Thymus (tissue), 11 donors: ENCODE measurements at regions not wholly inside any gene's neighbourhood (a gene's known extent, or its start where the extent isn't known, plus 50 kb on each side); places are given as distances from the start of the nearest gene placed in this dataset.

Experiments used
- DNase-seq, 9 donors: peaks; one replicate each; pipeline ENCODE4 v3.0.0-alpha.2; 2013; ENCODE audit warnings: low spot score in 9 of 9, low read depth in 6 of 9, missing footprints in 1 of 9
- H3K27ac ChIP-seq, 2 donors: one replicate each; pipeline ENCODE4 v1.5.1; 2013; ENCODE audit warnings: control low read depth in 1 of 2, low read depth in 1 of 2, low read length in 1 of 2, mild to moderate bottlenecking in 1 of 2, moderate library complexity in 1 of 2
- H3K27me3 ChIP-seq, 2 donors: one replicate each; pipeline ENCODE4 v1.5.1; 2013; ENCODE audit warnings: low read length in 1 of 2; ENCODE audit not compliant: control insufficient read depth in 2 of 2, insufficient read depth in 1 of 2
- H3K36me3 ChIP-seq, 2 donors: one replicate each; pipeline ENCODE4 v1.5.1; 2013; ENCODE audit warnings: low read length in 1 of 2, mild to moderate bottlenecking in 1 of 2, moderate library complexity in 1 of 2; ENCODE audit not compliant: control insufficient read depth in 2 of 2, insufficient read depth in 2 of 2
- H3K4me1 ChIP-seq, 2 donors: one replicate each; pipeline ENCODE4 v1.5.1; 2013; ENCODE audit warnings: low read length in 2 of 2; ENCODE audit not compliant: control insufficient read depth in 2 of 2, insufficient read depth in 2 of 2
- H3K4me3 ChIP-seq, 2 donors: one replicate each; pipeline ENCODE4 v1.5.1; 2013; ENCODE audit warnings: low read length in 2 of 2, control low read depth in 1 of 2, mild to moderate bottlenecking in 1 of 2
- H3K9me3 ChIP-seq, 2 donors: one replicate each; pipeline ENCODE4 v1.5.1; 2013; ENCODE audit warnings: low read length in 1 of 2, mild to moderate bottlenecking in 1 of 2; ENCODE audit not compliant: control insufficient read depth in 2 of 2, insufficient read depth in 1 of 2
- WGBS: extraction: QIAGEN DNeasy Blood & Tissue Kit; methylation state at CpG from one replicate; pipeline ENCODE4 v1.1.7; 2013; 5-methylcytosine and 5-hydroxymethylcytosine counted together
- donor health status: healthy.

GRCh38 chr2:16495509-16496208, 170.0 kb downstream of the CYRIA start:
- 95% methylated on average over 3 of the region's 3 CpGs for WGBS
- Histone ChIP-seq H3K9me3 (no peaks in the 10 kb centered on the region), H3K4me1 (no peaks in the 10 kb centered on the region), H3K36me3 (no peaks in the 10 kb centered on the region), H3K27ac (no peak overlapping the region), H3K4me3 (no peak overlapping the region), H3K27me3 (no peaks in the 10 kb centered on the region)
- DNase-seq = no peak

GRCh38 chr2:16494836-16495508, 170.7 kb downstream of the CYRIA start:
- no peak for DNase-seq
- 33% methylated on average over 5 of the region's 5 CpGs for WGBS

DNA sequence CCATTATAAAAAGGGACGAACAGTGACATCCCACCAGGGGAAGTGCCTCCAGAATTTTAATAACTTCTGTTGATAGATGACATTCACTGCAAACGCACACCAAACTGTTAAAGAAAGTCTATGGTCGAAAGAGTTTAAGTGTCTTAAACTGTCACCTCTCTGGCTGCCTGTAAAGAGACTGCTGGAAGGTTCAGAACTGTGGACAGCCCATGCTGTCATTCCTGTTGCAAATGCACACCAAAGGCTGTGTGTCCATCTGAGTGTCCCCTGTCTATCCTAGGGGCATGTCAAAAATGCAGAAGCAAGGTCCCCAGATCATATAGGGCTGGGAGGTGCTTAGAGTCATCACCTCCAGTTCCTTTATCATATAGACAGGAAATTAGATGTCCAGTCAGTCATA, 171.8 kb downstream of the CYRIA start:
- DNase-seq = no peak
- Histone ChIP-seq H3K4me3 (no peak overlapping the region), H3K27ac (no peak overlapping the region), H3K36me3 (no peaks in the 10 kb centered on the region), H3K9me3 (no peaks in the 10 kb centered on the region), H3K27me3 (no peaks in the 10 kb centered on the region), H3K4me1 (no peaks in the 10 kb centered on the region)
- WGBS = 85% methylated on average over 3 of the region's 3 CpGs

More at GRCh38 chr2:16494836-16495508, 170.7 kb downstream of the CYRIA start:
- H3K36me3 ChIP-seq = no peaks in the 10 kb centered on the region
- H3K27me3 ChIP-seq = no peaks in the 10 kb centered on the region
- no peak overlapping the region for H3K4me3 ChIP-seq
- H3K4me1 ChIP-seq = no peaks in the 10 kb centered on the region
- H3K9me3 ChIP-seq = no peaks in the 10 kb centered on the region
- no peak overlapping the region for H3K27ac ChIP-seq

- 60% methylated on average over 4 of the region's 4 CpGs for WGBS
- no peaks in the 10 kb centered on the region for H3K4me1 ChIP-seq
- H3K36me3 ChIP-seq = no peaks in the 10 kb centered on the region
- no peak overlapping the region for H3K27ac ChIP-seq
- no peak for DNase-seq
- no peaks in the 10 kb centered on the region for H3K27me3 ChIP-seq
- H3K9me3 ChIP-seq = no peaks in the 10 kb centered on the region
- H3K4me3 ChIP-seq = no peak overlapping the region
These were observed 177.9 kb downstream of the CYRIA start for GRCh38 chr2:16487686-16488085.

- H3K27ac ChIP-seq = no peak overlapping the region
- no peak for DNase-seq
- H3K27me3 ChIP-seq = no peaks in the 10 kb centered on the region
- 97% methylated on average over 2 of the region's 2 CpGs for WGBS
- H3K36me3 ChIP-seq = no peaks in the 10 kb centered on the region
- H3K4me1 ChIP-seq = no peaks in the 10 kb centered on the region
- no peak overlapping the region for H3K4me3 ChIP-seq
- no peaks in the 10 kb centered on the region for H3K9me3 ChIP-seq
These were observed 180.4 kb downstream of the CYRIA start for GRCh38 chr2:16485251-16485650.

DNA sequence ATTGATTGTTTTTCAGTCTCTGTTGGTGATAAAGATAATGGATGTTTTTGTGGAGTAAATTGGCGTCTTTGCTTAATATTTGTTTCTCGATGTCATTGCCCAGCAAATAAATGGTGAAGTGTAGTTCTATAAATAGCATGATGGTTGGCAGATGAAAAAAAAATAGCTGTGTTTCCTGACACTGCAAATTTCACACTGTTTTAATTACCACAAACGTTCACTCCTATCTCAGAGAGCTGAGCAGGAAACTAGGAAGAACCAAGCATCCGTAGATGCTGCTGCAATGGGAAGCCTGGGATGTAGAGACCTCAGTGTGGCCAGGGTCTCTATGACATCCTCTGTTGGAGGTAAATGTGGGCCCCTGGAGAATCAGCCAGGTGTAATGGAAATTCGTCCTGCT, 183.2 kb downstream of the CYRIA start:
- Histone ChIP-seq H3K4me1 (no peaks in the 10 kb centered on the region), H3K9me3 (no peaks in the 10 kb centered on the region), H3K4me3 (no peak overlapping the region), H3K27ac (no peak overlapping the region), H3K27me3 (no peaks in the 10 kb centered on the region), H3K36me3 (no peaks in the 10 kb centered on the region)
- WGBS = 13% methylated on average over 5 of the region's 5 CpGs
- no peak for DNase-seq

DNA sequence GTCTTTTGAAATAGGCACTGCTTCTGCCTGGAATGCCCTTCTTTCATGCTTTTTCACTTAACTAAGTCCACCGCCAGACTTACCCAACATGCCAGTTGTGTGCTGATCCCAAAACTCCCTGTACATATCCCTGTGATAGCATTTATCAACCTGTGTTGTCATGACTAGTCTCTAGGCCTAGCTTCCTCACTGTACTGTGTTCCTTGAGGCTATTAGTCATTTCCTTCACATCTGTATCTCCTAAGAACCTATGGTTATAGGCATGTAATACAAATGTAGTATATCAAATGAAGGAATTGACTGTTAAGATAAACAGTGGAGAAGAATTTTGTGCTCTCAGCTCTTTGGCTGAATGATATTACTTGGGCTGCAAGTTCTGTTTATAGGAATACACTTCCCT, 184.3 kb downstream of the CYRIA start:
- DNase-seq = no peak
- Histone ChIP-seq H3K4me1 (no peaks in the 10 kb centered on the region), H3K27ac (no peak overlapping the region), H3K27me3 (no peaks in the 10 kb centered on the region), H3K36me3 (no peaks in the 10 kb centered on the region), H3K9me3 (no peaks in the 10 kb centered on the region), H3K4me3 (no peak overlapping the region)
- 100% methylated on average over 1 of the region's 1 CpG for WGBS

GRCh38 chr2:16479721-16480120, 185.9 kb downstream of the CYRIA start:
- H3K27ac ChIP-seq = no peak overlapping the region
- no peak overlapping the region for H3K4me3 ChIP-seq
- no peaks in the 10 kb centered on the region for H3K27me3 ChIP-seq
- H3K9me3 ChIP-seq = no peaks in the 10 kb centered on the region
- H3K4me1 ChIP-seq = no peaks in the 10 kb centered on the region
- no peak for DNase-seq
- H3K36me3 ChIP-seq = no peaks in the 10 kb centered on the region

DNA sequence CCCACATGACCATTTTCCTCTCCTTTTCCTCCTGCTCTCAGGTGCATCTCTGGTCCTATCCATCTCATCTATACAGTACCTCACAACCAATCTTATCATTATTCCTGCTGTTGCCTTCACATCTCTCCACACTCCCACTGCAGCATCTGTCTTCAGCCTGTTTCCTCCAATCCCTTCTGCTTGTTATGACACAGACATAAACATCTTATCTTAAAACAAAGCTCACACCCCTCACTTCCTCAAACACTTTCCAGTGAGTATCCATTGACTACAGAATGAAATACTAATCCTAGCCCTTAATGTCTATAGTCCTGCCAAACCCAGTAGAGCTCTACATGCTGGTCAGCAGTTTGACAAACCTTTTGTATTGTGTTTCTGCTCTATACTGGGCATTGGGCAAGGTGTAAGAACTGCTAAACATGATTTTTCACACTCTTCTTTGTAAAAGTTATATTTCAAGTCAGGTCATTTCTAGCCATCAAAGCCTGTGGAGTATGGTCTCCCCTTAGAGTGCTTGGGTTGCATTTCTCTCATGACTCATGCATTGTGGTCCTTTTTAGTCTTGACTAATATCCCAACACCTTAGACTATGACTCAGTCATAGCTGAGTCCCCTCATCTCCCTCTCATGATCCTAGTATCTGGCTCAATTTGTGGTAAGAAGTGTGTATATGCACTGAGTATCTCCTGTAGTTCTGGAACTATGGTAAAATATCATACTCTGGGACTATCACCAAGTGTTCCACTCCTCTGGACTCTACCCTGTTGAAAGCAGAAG, 187.0 kb downstream of the CYRIA start:
- no peak overlapping the region for H3K4me3 ChIP-seq
- DNase-seq = no peak
- H3K4me1 ChIP-seq = no peaks in the 10 kb centered on the region
- H3K9me3 ChIP-seq = no peaks in the 10 kb centered on the region
- H3K36me3 ChIP-seq = no peaks in the 10 kb centered on the region
- H3K27me3 ChIP-seq = no peaks in the 10 kb centered on the region
- H3K27ac ChIP-seq = no peak overlapping the region
